ENCODE measurements at regions not wholly inside any gene's neighbourhood (a gene's known extent, or its start where the extent isn't known, plus 50 kb on each side); places are given as distances from the start of the nearest gene placed in this dataset.

DNA sequence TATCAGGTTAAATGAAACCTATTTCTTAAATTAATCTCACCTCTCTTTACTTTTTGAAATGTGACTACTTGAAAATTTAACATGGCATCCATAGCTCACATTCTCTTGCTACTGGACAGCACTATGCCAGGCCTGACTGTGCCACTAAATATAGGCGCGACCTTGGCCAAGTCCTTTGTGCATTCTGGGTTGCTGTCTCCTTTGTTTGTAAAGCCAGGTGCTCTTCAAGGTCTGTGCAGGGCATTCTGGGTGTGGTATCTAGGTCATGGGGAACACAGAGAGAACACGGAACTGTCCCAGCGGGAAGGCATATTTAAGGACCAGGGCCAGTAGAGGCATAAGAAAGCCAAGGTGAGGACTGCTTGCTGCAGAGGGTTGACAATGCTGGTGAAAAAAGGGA lies 121.2 kb downstream of the ZNF664 start:
- no peak overlapping the region for H3K27ac Mint-ChIP-seq
- no peak overlapping the region for H3K27ac ChIP-seq (ENCODE audit: low read length)
- H3K27me3 Mint-ChIP-seq: peaks cover 9 to 16% of the 10 kb centered on the region in 2 donors

DNA sequence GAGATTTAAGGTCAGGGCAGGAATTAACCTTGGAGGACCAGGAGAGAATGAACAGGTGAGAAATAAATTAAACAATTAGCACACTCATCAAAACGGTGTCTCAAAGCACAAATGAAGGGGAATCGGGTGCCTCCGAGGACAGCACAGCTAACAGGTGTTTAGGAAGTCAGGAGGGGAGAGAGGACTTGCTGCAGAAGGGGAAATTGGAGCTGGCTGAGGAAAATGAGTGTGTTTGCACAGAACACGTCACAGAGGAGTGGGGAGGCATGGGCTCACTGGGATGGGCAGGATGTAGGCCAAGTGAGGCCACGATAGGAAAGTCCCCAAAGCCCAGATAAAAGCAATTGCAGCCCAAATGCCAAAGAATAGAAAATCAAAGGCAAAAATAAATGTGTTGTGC lies 121.7 kb downstream of the ZNF664 start:
- Histone ChIP-seq H3K9me3 (no peaks in the 10 kb centered on the region), H3K36me3 (ENCODE audit: control insufficient read depth in 2 of 2, extremely low read depth in 1 of 2, insufficient read depth in 1 of 2, low read length in 1 of 2) (no peaks in the 10 kb centered on the region), H3K4me3 (ENCODE audit: control insufficient read depth in 1 of 2, extremely low read depth in 1 of 2, low read length in 1 of 2) (no peak overlapping the region), H3K27me3 (replicated peaks in 1 of 2; ENCODE audit: control insufficient read depth in 2 of 2, extremely low read depth in 1 of 2, insufficient read depth in 2 of 2, low read length in 1 of 2) (peaks cover 0 to 24% of the 10 kb centered on the region in 2 experiments), H3K4me1 (ENCODE audit: control insufficient read depth in 1 of 2, extremely low read depth in 1 of 2, insufficient read depth in 2 of 2, low read length in 2 of 2) (no peaks in the 10 kb centered on the region), H3K27ac (ENCODE audit: low read length) (no peak overlapping the region)
- H3K27me3 Mint-ChIP-seq: peaks cover 9 to 17% of the 10 kb centered on the region in 2 donors
- H3K4me1 Mint-ChIP-seq: no peaks in the 10 kb centered on the region
- H3K27ac Mint-ChIP-seq: no peak overlapping the region
- CTCF ChIA-PET: no interaction called here
- no peaks in the 10 kb centered on the region for H3K9me3 Mint-ChIP-seq
- H3K4me3 Mint-ChIP-seq: no peak overlapping the region
- WGBS (ENCODE audit: insufficient coverage): 9% methylated on average over 4 of the region's 5 CpGs
- POLR2A ChIA-PET: no interaction called here
- ATAC-seq (replicated peaks in 1 of 4) (no peak), DNase-seq (no peak)
- H3K36me3 Mint-ChIP-seq: no peaks in the 10 kb centered on the region

More for the DNA sequence above, 121.2 kb downstream of the ZNF664 start:
- DNase-seq (no peak), ATAC-seq (replicated peaks in 1 of 4) (no peak)
- Histone ChIP-seq H3K4me1 (ENCODE audit: control insufficient read depth in 1 of 2, extremely low read depth in 1 of 2, insufficient read depth in 2 of 2, low read length in 2 of 2) (no peaks in the 10 kb centered on the region), H3K9me3 (no peaks in the 10 kb centered on the region), H3K27me3 (replicated peaks in 1 of 2; ENCODE audit: control insufficient read depth in 2 of 2, extremely low read depth in 1 of 2, insufficient read depth in 2 of 2, low read length in 1 of 2) (peaks cover 0 to 20% of the 10 kb centered on the region in 2 experiments), H3K4me3 (ENCODE audit: control insufficient read depth in 1 of 2, extremely low read depth in 1 of 2, low read length in 1 of 2) (no peak overlapping the region), H3K36me3 (ENCODE audit: control insufficient read depth in 2 of 2, extremely low read depth in 1 of 2, insufficient read depth in 1 of 2, low read length in 1 of 2) (no peaks in the 10 kb centered on the region)
- Mint-ChIP-seq H3K36me3 (no peaks in the 10 kb centered on the region), H3K9me3 (no peaks in the 10 kb centered on the region), H3K4me3 (no peak overlapping the region), H3K4me1 (no peaks in the 10 kb centered on the region)
- ChIA-PET POLR2A (no interaction called here), CTCF (no interaction called here)
- WGBS (ENCODE audit: insufficient coverage): 100% methylated on average over 2 of the region's 4 CpGs

DNA sequence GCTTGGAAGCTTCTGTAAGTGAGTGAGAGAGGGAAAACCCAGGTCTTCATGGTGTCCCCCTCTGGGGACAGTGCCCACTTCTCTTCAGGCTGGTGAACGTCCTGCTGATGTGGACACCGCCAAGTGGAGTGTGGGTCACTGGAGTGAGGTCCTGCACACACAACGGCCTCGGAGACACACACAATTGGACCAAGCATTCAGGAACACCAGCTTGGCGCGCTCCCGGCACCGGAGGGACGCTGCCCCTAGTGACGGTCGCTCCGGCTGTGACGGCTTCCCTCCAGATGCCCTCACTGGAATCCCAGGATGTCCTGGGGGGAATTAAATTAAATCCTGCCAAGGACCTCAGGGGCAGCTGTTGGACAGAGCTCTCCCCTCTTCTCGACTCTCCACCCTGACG lies 123.1 kb downstream of the ZNF664 start:
- POLR2A ChIA-PET: no interaction called here

DNA sequence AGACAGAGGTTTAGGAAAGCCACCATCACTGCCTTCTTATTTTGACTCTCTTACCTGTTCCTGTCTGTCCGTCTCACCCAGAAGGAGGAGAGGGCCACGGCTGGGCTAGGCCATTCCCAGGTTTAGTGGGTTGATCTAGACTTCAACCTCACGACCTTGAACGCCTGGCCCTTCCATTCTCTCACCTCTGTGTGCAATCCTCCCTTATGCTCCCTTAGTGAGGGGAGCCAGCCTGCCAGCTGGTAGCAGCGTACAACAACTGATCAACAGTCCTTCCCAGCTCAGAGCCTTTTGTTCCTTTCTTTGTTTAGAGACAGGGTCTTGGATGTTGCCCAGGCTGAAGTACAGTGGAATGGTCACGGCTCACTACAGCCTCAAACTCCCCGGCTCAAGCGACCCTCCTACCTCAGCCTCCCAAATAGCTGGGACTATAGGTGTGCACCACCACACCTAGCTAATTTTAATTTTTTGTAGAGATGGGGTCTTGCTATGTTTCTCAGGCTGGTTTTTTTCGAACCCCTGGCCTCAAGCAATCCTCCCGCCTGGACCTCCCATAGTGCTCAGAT lies 123.9 kb downstream of the ZNF664 start:
- no peak overlapping the region for H3K27ac Mint-ChIP-seq
- DNase-seq: no peak
- H3K9me3 Mint-ChIP-seq: no peaks in the 10 kb centered on the region
- CTCF ChIA-PET: no interaction called here
- H3K4me3 Mint-ChIP-seq: no peak overlapping the region
- Histone ChIP-seq H3K36me3 (ENCODE audit: control insufficient read depth in 2 of 2, extremely low read depth in 1 of 2, insufficient read depth in 1 of 2, low read length in 1 of 2) (no peaks in the 10 kb centered on the region), H3K4me3 (ENCODE audit: control insufficient read depth in 1 of 2, extremely low read depth in 1 of 2, low read length in 1 of 2) (no peak overlapping the region), H3K4me1 (ENCODE audit: control insufficient read depth in 1 of 2, extremely low read depth in 1 of 2, insufficient read depth in 2 of 2, low read length in 2 of 2) (no peaks in the 10 kb centered on the region), H3K9me3 (no peaks in the 10 kb centered on the region), H3K27ac (ENCODE audit: low read length) (no peak overlapping the region), H3K27me3 (replicated peaks in 1 of 2; ENCODE audit: control insufficient read depth in 2 of 2, extremely low read depth in 1 of 2, insufficient read depth in 2 of 2, low read length in 1 of 2) (peaks cover 0 to 19% of the 10 kb centered on the region in 2 experiments)
- H3K27me3 Mint-ChIP-seq: peaks cover 9 to 17% of the 10 kb centered on the region in 2 donors
- no peak for ATAC-seq (replicated peaks in 1 of 4)
- H3K36me3 Mint-ChIP-seq: no peaks in the 10 kb centered on the region
- no peaks in the 10 kb centered on the region for H3K4me1 Mint-ChIP-seq
- POLR2A ChIA-PET: no interaction called here
- 68% methylated on average over 4 of the region's 10 CpGs for WGBS (ENCODE audit: insufficient coverage)

More for the DNA sequence above, 123.1 kb downstream of the ZNF664 start:
- WGBS (ENCODE audit: insufficient coverage): 90% methylated on average over 7 of the region's 15 CpGs
- CTCF ChIA-PET: no interaction called here
- Mint-ChIP-seq H3K4me3 (no peak overlapping the region), H3K9me3 (no peaks in the 10 kb centered on the region), H3K36me3 (no peaks in the 10 kb centered on the region), H3K27ac (no peak overlapping the region), H3K27me3 (peaks cover 9 to 17% of the 10 kb centered on the region in 2 donors), H3K4me1 (no peaks in the 10 kb centered on the region)
- Histone ChIP-seq H3K27ac (ENCODE audit: low read length) (no peak overlapping the region), H3K9me3 (no peaks in the 10 kb centered on the region), H3K27me3 (replicated peaks in 1 of 2; ENCODE audit: control insufficient read depth in 2 of 2, extremely low read depth in 1 of 2, insufficient read depth in 2 of 2, low read length in 1 of 2) (peaks cover 0 to 19% of the 10 kb centered on the region in 2 experiments), H3K36me3 (ENCODE audit: control insufficient read depth in 2 of 2, extremely low read depth in 1 of 2, insufficient read depth in 1 of 2, low read length in 1 of 2) (no peaks in the 10 kb centered on the region), H3K4me1 (ENCODE audit: control insufficient read depth in 1 of 2, extremely low read depth in 1 of 2, insufficient read depth in 2 of 2, low read length in 2 of 2) (no peaks in the 10 kb centered on the region), H3K4me3 (ENCODE audit: control insufficient read depth in 1 of 2, extremely low read depth in 1 of 2, low read length in 1 of 2) (no peak overlapping the region)
- DNase-seq: no peak
- no peak for ATAC-seq (replicated peaks in 1 of 4)

DNA sequence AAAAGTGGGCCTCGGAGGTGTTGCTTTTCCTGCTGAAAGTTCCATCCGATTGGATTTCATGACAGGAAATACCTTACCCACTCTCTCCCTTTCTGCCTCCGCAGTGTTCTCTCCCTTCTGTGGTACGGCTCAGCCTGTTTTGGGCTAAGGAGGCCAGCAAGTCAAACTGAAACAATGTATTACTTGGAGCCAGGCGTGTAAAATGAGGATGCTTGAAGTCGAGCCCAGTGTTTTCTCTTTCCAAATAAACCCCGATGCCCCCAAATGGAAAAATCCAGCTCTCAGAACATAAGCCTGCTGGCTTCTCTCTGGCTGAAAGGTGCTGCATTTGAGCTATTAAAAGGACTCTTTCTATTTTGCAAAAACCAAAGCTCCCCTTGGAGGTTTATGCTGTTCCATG lies 124.7 kb downstream of the ZNF664 start:
- 83% methylated on average over 2 of the region's 7 CpGs for WGBS (ENCODE audit: insufficient coverage)
- POLR2A ChIA-PET: no interaction called here
- H3K27ac Mint-ChIP-seq: no peak overlapping the region
- H3K9me3 ChIP-seq: no peaks in the 10 kb centered on the region
- ATAC-seq (replicated peaks in 1 of 4): no peak
- no peaks in the 10 kb centered on the region for H3K4me1 Mint-ChIP-seq
- H3K27me3 ChIP-seq (replicated peaks in 1 of 2; ENCODE audit: control insufficient read depth in 2 of 2, extremely low read depth in 1 of 2, insufficient read depth in 2 of 2, low read length in 1 of 2): peaks cover 0 to 19% of the 10 kb centered on the region in 2 experiments
- no peak overlapping the region for H3K27ac ChIP-seq (ENCODE audit: low read length)
- H3K9me3 Mint-ChIP-seq: no peaks in the 10 kb centered on the region
- DNase-seq: no peak
- no peaks in the 10 kb centered on the region for H3K36me3 Mint-ChIP-seq
- peaks cover 9 to 17% of the 10 kb centered on the region in 2 donors for H3K27me3 Mint-ChIP-seq
- no peaks in the 10 kb centered on the region for H3K36me3 ChIP-seq (ENCODE audit: control insufficient read depth in 2 of 2, extremely low read depth in 1 of 2, insufficient read depth in 1 of 2, low read length in 1 of 2)
- CTCF ChIA-PET: no interaction called here
- no peaks in the 10 kb centered on the region for H3K4me1 ChIP-seq (ENCODE audit: control insufficient read depth in 1 of 2, extremely low read depth in 1 of 2, insufficient read depth in 2 of 2, low read length in 2 of 2)
- no peak overlapping the region for H3K4me3 Mint-ChIP-seq
- no peak overlapping the region for H3K4me3 ChIP-seq (ENCODE audit: control insufficient read depth in 1 of 2, extremely low read depth in 1 of 2, low read length in 1 of 2)

DNA sequence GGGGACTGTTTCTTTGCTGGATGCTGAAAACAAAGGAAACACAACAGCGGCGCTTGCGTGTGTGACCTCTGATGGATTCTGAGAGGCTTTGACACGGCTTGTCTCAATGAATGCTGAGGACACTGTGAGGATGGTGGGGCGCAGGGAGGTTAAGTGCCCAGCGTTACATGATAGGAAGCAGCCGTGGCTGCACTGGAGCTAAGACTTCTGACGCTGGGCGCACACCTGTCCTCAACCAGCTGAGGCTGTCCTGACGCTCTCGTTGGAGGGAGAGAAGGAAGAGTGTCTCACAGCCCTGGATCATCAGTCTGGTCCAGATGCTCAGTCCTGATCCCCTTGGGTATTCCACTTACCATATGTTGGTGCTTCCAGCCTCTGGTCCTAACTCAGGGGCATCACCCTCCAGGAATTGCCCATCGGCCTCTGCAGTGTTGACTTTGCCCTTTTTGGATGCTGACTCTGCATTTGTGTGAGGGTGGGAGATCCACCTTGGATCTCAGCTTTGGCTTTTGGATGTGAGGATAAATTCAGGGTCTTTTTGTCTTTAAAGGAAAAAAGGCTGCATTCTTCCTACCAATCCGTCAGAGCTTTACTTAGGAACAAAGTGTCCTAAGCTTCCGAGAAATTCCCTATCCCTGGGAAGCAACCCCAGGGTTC lies 125.2 kb downstream of the ZNF664 start:
- POLR2A ChIA-PET: no interaction called here
- CTCF ChIA-PET: no interaction called here
- Mint-ChIP-seq H3K27me3 (peaks cover 9 to 17% of the 10 kb centered on the region in 2 donors), H3K4me1 (no peaks in the 10 kb centered on the region), H3K36me3 (no peaks in the 10 kb centered on the region), H3K9me3 (no peaks in the 10 kb centered on the region), H3K4me3 (no peak overlapping the region), H3K27ac (no peak overlapping the region)
- peaks cover 0 to 19% of the 10 kb centered on the region in 2 experiments for H3K27me3 ChIP-seq (replicated peaks in 1 of 2; ENCODE audit: control insufficient read depth in 2 of 2, extremely low read depth in 1 of 2, insufficient read depth in 2 of 2, low read length in 1 of 2)
- H3K4me3 ChIP-seq (ENCODE audit: control insufficient read depth in 1 of 2, extremely low read depth in 1 of 2, low read length in 1 of 2): no peak overlapping the region
- no peaks in the 10 kb centered on the region for H3K9me3 ChIP-seq
- DNase-seq (no peak), ATAC-seq (replicated peaks in 1 of 4) (no peak)
- H3K36me3 ChIP-seq (ENCODE audit: control insufficient read depth in 2 of 2, extremely low read depth in 1 of 2, insufficient read depth in 1 of 2, low read length in 1 of 2): no peaks in the 10 kb centered on the region
- H3K4me1 ChIP-seq (ENCODE audit: control insufficient read depth in 1 of 2, extremely low read depth in 1 of 2, insufficient read depth in 2 of 2, low read length in 2 of 2): no peaks in the 10 kb centered on the region
- 93% methylated on average over 11 of the region's 14 CpGs for WGBS (ENCODE audit: insufficient coverage)
- no peak overlapping the region for H3K27ac ChIP-seq (ENCODE audit: low read length)

All from T-cell (primary cell).